Neural progenitor cell (in vitro differentiated cells): ENCODE measurements at regions not wholly inside any gene's neighbourhood (a gene's known extent, or its start where the extent isn't known, plus 50 kb on each side); places are given as distances from the start of the nearest gene placed in this dataset.

ENCODE experiments used
- DNase-seq: peaks from one replicate; pipeline ENCODE4 v3.0.0-alpha.2; 2016; ENCODE audit warnings: low spot score
- H2AFZ ChIP-seq: fragments of 200-600 bp; sonication (generic); replicated peaks from 2 replicates; pipeline ENCODE4 v1.6.1; 2016; ENCODE audit warnings: antibody characterized with exemption
- H3F3A ChIP-seq: fragments of 200-600 bp; sonication (generic); 2 replicates; pipeline ENCODE4 v1.6.1; 2016; ENCODE audit warnings: antibody characterized with exemption, low read depth
- H3K27ac ChIP-seq: fragments of 200-600 bp; sonication (generic); 2 replicates; pipeline ENCODE4 v1.5.1; 2016; ENCODE audit warnings: mild to moderate bottlenecking
- H3K27me3 ChIP-seq: fragments of 200-600 bp; sonication (generic); 2 replicates; pipeline ENCODE4 v1.6.1; 2016; ENCODE audit warnings: mild to moderate bottlenecking, moderate library complexity
- H3K36me3 ChIP-seq: fragments of 200-600 bp; sonication (generic); 2 replicates; pipeline ENCODE4 v1.5.1; 2016
- H3K4me1 ChIP-seq: fragments of 200-600 bp; sonication (generic); 2 replicates; pipeline ENCODE4 v1.6.1; 2016; ENCODE audit warnings: mixed run types
- H3K4me2 ChIP-seq: fragments of 200-600 bp; sonication (generic); 2 replicates; pipeline ENCODE4 v1.6.1; 2016
- H3K4me3 ChIP-seq: fragments of 200-600 bp; sonication (generic); 2 replicates; pipeline ENCODE4 v1.5.1; 2016
- H3K79me2 ChIP-seq: fragments of 200-600 bp; sonication (generic); 2 replicates; pipeline ENCODE4 v1.6.1; 2016; ENCODE audit warnings: low read depth
- H3K9ac ChIP-seq: fragments of 200-600 bp; sonication (generic); 2 replicates; pipeline ENCODE4 v1.6.1; 2016
- H3K9me3 ChIP-seq: fragments of 200-600 bp; sonication (generic); 2 replicates; pipeline ENCODE4 v1.5.1; 2016; ENCODE audit warnings: low read depth
- H4K20me1 ChIP-seq: fragments of 200-600 bp; sonication (generic); 2 replicates; pipeline ENCODE4 v1.6.1; 2016; ENCODE audit warnings: low read depth
- H3K27ac Mint-ChIP-seq: 3 replicates; pipeline ENCODE4 v1.8.0; 2021; ENCODE audit warnings: mixed read lengths
- H3K27me3 Mint-ChIP-seq: 2 replicates; pipeline ENCODE4 v1.8.0; 2022; ENCODE audit warnings: low read depth, mild to moderate bottlenecking, inconsistent platforms, moderate library complexity, mixed read lengths; ENCODE audit not compliant: insufficient read depth
- H3K36me3 Mint-ChIP-seq: 3 replicates; pipeline ENCODE4 v1.8.0; 2021; ENCODE audit warnings: mixed read lengths
- H3K4me1 Mint-ChIP-seq: 3 replicates; pipeline ENCODE4 v1.8.0; 2021; ENCODE audit warnings: mixed read lengths
- H3K4me3 Mint-ChIP-seq: 3 replicates; pipeline ENCODE4 v1.8.0; 2021; ENCODE audit warnings: mild to moderate bottlenecking, moderate library complexity, mixed read lengths
- H3K9me3 Mint-ChIP-seq: 3 replicates; pipeline ENCODE4 v1.8.0; 2020; ENCODE audit warnings: mixed read lengths
- EZH2 ChIP-seq: fragments of 200-600 bp; sonication (generic); IDR thresholded peaks from 2 replicates; pipeline ENCODE4 v1.6.1; 2017; ENCODE audit warnings: antibody characterized with exemption, mild to moderate bottlenecking, moderate library complexity
- EZH2phosphoT487 ChIP-seq: fragments of 200-600 bp; sonication (generic); IDR thresholded peaks from 2 replicates; pipeline ENCODE4 v1.6.1; 2017; ENCODE audit warnings: antibody characterized with exemption
- TF ChIP-seq, protein P1 (sequence below): fragments of 200-600 bp; sonication (generic); IDR thresholded peaks from 2 replicates; pipeline ENCODE4 v1.5.1; 2017; ENCODE audit warnings: antibody characterized with exemption, mild to moderate bottlenecking

DNA sequence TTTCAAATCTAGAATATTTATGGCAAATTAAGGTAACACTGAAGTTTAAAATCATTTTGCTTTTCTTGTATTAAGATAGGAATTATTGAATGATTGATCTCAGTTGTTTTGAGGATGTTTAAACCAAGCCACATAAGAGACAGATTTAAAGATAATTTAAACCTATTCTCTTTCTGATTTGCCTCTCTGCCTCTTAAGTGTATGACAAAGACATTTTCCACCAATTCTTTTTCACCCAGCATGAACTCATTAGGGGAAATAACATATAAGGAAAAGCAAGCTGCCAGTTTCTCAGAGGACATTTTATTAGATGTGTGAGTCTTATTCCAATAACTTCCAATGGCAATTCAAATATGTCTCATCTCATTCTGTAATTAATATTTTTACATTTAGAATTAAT is 568.3 kb upstream of the MEF2C start:
- no peaks in the 10 kb centered on the region for H3K79me2 ChIP-seq
- H3K9me3 ChIP-seq = no peaks in the 10 kb centered on the region
- H3K4me1 ChIP-seq = peaks cover 16% of the 10 kb centered on the region
- peaks cover 4% of the 10 kb centered on the region for H3K4me1 Mint-ChIP-seq
- no peak overlapping the region for H3K9ac ChIP-seq
- H3K4me3 ChIP-seq = no peak overlapping the region
- no peak overlapping the region for H2AFZ ChIP-seq
- DNase-seq = no peak
- H3K4me2 ChIP-seq = no peak overlapping the region
- no peaks in the 10 kb centered on the region for H3K36me3 Mint-ChIP-seq
- TF ChIP-seq EZH2 = no peak
- no peak for TF ChIP-seq EZH2phosphoT487
- TF ChIP-seq, protein P1, sequence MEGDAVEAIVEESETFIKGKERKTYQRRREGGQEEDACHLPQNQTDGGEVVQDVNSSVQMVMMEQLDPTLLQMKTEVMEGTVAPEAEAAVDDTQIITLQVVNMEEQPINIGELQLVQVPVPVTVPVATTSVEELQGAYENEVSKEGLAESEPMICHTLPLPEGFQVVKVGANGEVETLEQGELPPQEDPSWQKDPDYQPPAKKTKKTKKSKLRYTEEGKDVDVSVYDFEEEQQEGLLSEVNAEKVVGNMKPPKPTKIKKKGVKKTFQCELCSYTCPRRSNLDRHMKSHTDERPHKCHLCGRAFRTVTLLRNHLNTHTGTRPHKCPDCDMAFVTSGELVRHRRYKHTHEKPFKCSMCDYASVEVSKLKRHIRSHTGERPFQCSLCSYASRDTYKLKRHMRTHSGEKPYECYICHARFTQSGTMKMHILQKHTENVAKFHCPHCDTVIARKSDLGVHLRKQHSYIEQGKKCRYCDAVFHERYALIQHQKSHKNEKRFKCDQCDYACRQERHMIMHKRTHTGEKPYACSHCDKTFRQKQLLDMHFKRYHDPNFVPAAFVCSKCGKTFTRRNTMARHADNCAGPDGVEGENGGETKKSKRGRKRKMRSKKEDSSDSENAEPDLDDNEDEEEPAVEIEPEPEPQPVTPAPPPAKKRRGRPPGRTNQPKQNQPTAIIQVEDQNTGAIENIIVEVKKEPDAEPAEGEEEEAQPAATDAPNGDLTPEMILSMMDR = no peak
- H3K27ac ChIP-seq = no peak overlapping the region
- no peaks in the 10 kb centered on the region for H3K27me3 ChIP-seq
- H3K4me3 Mint-ChIP-seq = no peak overlapping the region
- no peak overlapping the region for H3K27ac Mint-ChIP-seq
- H3K36me3 ChIP-seq = no peaks in the 10 kb centered on the region
- H3F3A ChIP-seq = no peaks in the 10 kb centered on the region
- H4K20me1 ChIP-seq = no peaks in the 10 kb centered on the region
- no peaks in the 10 kb centered on the region for H3K9me3 Mint-ChIP-seq
- no peaks in the 10 kb centered on the region for H3K27me3 Mint-ChIP-seq

DNA sequence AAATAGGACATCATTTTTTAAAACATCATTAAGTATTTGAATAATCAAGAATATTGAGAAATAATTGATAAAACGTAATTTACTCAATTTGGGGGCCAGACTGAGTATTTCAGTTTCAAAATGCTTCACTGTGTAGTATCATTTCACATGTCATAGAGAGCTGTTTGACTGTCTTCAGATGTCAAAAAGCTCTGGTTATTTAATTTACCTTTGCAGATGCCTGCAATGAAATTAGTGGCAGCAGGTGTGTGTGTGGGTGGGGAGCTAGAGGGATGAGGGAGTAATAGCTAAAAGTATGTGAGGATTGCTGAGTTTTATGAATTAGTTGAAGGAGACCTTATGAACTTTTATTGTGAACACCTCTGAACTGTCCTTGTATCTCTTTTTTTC is 567.2 kb upstream of the MEF2C start:
- no peak for DNase-seq
- Histone ChIP-seq H3K9ac (no peak overlapping the region), H3K27ac (no peak overlapping the region), H4K20me1 (no peaks in the 10 kb centered on the region), H3K27me3 (no peaks in the 10 kb centered on the region), H3K4me3 (no peak overlapping the region), H3K9me3 (no peaks in the 10 kb centered on the region), H3K79me2 (no peaks in the 10 kb centered on the region), H2AFZ (no peak overlapping the region), H3K36me3 (no peaks in the 10 kb centered on the region), H3F3A (no peaks in the 10 kb centered on the region), H3K4me2 (no peak overlapping the region), H3K4me1 (peaks cover 16% of the 10 kb centered on the region)
- Mint-ChIP-seq H3K27ac (no peak overlapping the region), H3K4me3 (no peak overlapping the region), H3K36me3 (no peaks in the 10 kb centered on the region), H3K27me3 (no peaks in the 10 kb centered on the region), H3K9me3 (no peaks in the 10 kb centered on the region), H3K4me1 (peaks cover 4% of the 10 kb centered on the region)
- TF ChIP-seq EZH2 = no peak
- TF ChIP-seq, protein P1 = no peak
- no peak for TF ChIP-seq EZH2phosphoT487

DNA sequence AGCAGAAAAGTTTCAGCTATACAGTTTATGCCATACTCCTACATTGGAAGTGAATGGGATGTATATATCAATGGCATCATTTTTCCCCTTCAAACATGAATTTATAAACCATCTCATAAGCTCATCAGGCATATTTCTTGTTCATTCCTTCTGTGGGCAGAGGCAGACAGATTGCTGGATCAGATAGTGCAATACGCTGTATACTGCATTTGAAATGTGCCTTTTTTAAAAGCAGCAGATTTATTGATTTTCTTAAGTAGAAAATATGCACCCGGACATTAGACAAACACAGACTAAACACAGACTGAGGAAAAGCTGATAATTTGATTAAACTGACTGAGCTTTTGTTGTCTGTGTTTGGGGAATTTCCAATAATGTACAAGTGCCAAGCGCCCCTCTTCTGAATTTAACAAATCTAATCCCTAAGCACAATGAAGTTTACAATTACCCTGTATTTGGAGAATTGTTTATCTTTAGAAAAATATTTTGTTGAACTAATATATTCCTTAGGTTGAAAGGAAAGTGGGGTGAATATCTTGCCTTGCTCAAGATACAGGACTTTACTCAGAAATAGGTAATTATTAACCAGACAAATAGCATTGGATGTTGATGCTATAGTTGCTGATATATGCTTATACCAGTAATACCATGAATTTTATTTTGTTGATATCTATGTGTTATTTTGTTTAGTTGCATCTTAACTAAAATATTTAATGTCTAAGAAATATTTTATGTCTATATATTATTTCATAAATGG is 566.6 kb upstream of the MEF2C start:
- Histone ChIP-seq H3F3A (no peaks in the 10 kb centered on the region), H2AFZ (no peak overlapping the region), H3K79me2 (no peaks in the 10 kb centered on the region), H4K20me1 (no peaks in the 10 kb centered on the region), H3K4me2 (no peak overlapping the region), H3K27me3 (no peaks in the 10 kb centered on the region), H3K4me1 (peaks cover 16% of the 10 kb centered on the region), H3K9me3 (no peaks in the 10 kb centered on the region), H3K27ac (no peak overlapping the region), H3K4me3 (no peak overlapping the region), H3K9ac (no peak overlapping the region), H3K36me3 (no peaks in the 10 kb centered on the region)
- no peaks in the 10 kb centered on the region for H3K27me3 Mint-ChIP-seq
- H3K4me1 Mint-ChIP-seq = peaks cover 4% of the 10 kb centered on the region
- H3K27ac Mint-ChIP-seq = no peak overlapping the region
- no peak for DNase-seq
- no peak for TF ChIP-seq EZH2
- TF ChIP-seq, protein P1 = no peak
- TF ChIP-seq EZH2phosphoT487 = no peak
- no peaks in the 10 kb centered on the region for H3K36me3 Mint-ChIP-seq
- H3K4me3 Mint-ChIP-seq = no peak overlapping the region
- no peaks in the 10 kb centered on the region for H3K9me3 Mint-ChIP-seq
